HG02623 (cell line): ENCODE measurements at regions not wholly inside any gene's neighbourhood (a gene's known extent, or its start where the extent isn't known, plus 50 kb on each side); places are given as distances from the start of the nearest gene placed in this dataset.

Source experiments
- ATAC-seq: cut with Tn5 transposase; IDR thresholded peaks from one replicate; pipeline ENCODE4 v1.9.1; 2021; ENCODE audit warnings: moderate library complexity; ENCODE audit not compliant: unreplicated experiment

GRCh38 chr11:81470446-81470845 lies 1263.2 kb downstream of the FAM181B start:
- ATAC-seq: no peak

DNA sequence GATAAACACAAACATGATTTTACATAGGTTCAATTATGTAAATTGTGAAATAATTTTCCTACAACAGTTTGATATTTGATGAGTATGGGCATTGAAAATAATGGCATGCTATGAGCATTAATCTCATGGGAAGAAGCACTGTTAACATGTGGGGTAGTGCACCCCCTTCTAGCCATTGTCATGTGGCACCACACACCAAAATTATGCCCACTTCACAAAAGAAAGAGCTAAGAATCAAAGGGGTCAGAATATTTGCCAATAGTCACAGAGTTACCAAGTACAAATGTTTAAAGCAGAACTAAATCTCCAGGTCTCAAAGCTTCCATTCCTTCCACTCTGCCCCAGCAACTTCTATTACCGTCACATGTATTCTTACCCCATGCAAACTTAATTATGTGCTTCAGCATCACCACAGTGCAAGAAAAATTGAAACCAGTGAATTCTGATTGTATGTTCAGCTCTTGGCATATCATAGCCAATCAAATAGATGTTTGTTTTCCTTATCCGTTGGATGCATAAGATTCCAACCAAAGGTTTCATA lies 1273.8 kb downstream of the FAM181B start:
- ATAC-seq: no peak

- no peak for ATAC-seq
These were observed 1284.0 kb downstream of the FAM181B start for GRCh38 chr11:81449588-81450156.

GRCh38 chr11:81444297-81444696 lies 1289.4 kb downstream of the FAM181B start:
- ATAC-seq: no peak

DNA sequence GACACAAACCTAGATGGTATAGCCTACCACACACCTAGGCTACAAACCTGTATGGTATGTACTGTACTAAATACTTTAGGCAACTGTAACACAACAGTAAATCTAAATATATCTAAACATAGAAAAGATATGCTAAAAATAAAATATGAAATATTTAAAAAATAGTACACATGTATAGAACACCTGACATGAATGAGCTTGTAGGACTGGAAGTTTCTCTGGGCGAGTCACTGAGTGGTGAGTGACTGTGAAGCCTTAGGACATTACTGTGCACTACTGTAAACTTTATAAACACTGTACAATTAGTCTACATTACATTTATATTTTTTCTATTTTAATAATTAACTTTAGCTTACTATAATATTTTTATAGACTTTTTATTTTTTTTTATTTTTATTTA lies 1301.3 kb downstream of the FAM181B start:
- no peak for ATAC-seq

GRCh38 chr11:81424822-81425221 lies 1308.8 kb downstream of the FAM181B start:
- ATAC-seq: no peak

DNA sequence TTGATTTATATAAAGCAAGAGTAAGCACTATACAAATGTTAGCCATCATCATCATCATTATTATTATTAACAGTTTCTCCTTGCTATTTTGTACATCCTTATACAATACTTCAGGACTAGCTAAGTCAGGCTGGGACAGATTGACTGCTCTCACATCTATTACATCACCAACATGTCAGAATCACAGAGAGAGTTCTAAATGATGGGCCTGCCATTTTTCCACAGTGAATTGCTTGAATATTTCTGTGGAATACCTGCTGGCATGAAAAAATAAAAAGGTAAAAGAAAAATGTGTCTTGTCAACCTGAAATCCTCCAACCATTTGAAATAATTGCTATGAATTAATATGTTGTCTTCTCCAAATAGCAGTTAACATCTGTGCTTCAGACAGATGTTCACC lies 1311.3 kb downstream of the FAM181B start:
- ATAC-seq: no peak

DNA sequence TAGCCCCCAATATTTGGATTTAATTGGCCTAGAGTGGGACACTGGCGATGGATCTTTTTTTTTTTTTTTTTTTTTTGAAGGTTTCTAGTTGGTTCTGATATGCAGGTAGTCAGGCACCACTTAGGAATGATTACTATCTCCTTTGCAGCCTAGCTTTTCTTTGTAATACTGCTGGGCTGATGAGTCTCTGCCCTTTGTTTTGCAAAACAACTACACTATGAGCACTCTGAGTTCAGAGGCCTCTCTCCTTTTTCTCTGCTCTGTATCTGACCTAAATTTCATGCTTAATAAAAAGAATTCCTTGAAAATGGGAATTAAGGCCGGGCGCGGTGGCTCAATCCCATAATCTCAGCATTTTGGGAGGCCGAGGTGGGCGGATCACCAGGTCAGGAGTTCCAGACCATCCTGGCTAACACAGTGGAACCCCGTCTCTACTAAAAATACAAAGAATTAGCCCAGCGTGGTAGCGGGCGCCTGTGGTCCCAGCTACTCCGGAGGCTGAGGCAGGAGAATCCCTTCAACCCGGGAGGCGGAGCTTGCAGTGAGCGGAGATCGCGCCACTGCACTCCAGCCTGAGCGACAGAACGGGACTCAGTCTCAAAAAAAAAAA lies 1312.3 kb downstream of the FAM181B start:
- no peak for ATAC-seq

DNA sequence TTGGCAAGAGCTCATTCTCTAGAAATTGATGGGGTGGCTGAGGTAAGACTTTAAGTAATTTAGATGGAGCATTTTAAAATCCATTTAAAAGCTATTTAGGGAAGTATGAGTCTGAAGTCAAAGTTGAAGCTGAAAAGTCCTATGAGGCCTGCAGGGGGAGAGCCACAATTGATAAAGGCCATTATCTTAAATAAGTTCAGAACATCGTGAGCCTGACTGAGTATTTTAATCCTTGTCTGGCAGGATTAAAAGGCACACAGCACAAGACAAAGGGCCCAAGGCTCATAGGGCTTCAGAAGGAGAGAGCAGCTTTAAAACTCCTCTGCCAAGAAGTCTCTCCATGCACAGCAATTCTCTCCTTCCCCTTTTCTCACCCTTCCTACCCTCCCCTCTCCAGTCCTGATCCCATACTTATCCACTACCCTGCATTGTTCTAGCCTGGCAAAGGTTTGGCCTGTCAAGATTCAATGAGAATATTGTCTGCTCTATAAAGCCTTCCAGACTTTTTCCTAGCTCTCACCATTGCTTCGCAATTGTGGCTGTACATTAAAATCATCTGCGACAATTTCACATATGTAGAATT lies 1312.9 kb downstream of the FAM181B start:
- no peak for ATAC-seq

DNA sequence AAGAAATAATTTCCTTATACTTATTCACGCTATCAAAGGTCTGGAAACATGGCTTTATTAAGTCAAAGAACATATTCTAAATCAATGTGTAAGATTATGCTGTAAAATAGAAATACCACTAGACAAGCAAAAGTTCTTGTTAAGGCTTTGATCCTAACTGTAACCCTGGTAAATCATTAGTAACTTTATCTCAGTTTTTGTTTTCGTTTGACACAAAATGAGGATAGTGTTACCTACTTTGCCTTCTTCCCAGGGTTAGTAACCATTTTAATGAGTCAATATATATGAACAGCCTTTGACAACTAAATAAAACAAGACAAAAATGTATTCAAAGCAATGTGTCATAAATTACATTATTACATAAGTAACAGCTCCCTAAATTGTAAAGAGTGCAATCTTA lies 1336.3 kb downstream of the FAM181B start:
- ATAC-seq: no peak

DNA sequence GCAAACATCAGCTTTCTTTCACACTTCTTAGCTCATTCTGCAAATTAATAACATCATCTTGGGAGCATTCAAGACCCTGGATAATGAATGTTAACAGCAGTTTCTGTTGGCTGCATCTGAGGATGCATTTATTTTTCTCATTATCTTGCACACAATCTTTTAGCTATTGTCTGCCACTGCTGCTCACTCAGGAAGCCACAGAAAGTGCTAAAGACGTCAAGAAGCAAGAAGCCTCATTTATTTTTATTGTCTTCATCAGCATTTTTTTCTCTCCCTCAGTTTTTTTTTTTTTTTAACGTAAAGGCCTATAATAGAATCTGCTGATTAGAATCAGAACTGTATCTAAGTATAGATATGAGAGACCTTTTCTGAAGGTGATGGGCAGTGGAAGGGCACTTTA lies 1339.4 kb downstream of the FAM181B start:
- no peak for ATAC-seq

- ATAC-seq: no peak
These were observed 1345.3 kb downstream of the FAM181B start for GRCh38 chr11:81388326-81388725.

DNA sequence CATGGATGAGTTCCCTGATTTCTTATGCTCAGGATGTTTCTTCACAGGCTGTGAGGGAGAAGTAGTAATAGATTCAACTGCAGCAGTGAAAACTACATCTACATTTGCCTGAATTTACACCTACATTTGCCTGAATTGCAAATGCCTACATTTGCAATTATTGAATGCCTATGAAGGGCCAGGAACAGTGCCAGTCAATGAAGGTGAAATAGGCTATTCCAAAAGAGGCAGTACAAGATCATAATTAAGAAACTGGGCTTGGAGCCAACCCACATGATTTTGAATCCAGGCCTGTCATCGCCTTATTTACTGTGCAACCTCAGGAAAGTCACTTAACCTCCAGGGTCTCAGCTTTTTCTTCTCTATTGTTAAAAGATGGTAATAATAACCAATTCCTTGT lies 1353.3 kb downstream of the FAM181B start:
- ATAC-seq: no peak

DNA sequence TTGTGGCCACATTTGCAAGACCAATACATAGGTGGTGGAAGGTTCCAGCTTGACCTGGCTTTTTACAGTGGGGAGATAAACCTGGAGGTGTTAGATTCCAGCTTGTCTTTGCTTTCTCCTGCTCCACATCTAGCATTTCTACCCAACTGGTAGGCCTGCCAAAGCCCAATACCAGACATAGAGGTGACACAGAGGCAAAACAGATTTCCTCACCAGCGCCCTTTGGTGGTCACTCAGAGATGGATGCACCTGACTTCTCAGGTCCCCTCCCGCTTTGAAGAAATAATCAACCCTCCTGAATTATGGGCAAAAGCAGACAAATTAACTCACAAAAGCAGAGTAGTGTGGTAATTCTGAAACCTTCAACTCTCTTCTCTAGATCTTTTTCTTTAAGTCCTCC lies 1356.2 kb downstream of the FAM181B start:
- ATAC-seq: no peak

GRCh38 chr11:81373986-81374385 lies 1359.7 kb downstream of the FAM181B start:
- ATAC-seq: no peak

- ATAC-seq: no peak
These were observed 1365.5 kb downstream of the FAM181B start for GRCh38 chr11:81368192-81368591.

DNA sequence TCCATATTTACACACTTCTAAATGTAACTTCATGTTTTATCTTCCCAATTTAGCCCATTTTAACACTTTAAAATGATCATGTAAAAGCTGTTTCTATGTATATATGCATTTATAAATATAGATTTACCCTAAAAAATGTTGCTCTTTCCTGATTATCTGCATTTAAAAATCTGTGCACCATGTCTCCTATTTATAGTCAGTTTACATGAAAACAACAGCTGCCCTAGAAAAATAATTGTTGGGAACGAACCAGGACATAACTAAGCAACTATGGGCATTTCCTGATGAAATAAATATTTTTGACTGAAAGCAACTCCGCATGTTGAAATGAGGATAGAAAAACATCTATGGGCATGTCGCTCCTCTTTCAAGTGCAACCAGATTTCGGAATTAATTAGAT lies 1368.2 kb downstream of the FAM181B start:
- no peak for ATAC-seq

DNA sequence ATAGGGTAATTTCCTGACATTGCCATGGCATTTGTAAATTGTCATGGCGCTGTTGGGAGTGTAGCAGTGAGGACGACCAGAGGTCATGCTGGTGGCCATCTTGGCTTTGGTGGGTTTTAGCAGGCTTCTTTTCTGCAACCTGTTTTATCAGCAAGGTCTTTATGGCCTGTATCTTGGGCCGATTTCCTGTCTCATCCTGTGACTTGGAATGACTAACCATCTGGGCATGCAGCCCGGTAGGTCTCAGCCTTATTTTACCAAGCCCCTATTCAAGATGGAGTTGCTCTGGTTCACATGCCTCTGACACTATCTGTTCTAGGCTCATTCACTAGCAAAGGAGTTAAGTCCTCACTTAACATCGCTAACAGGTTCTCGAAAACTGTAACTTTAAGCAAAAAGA lies 1374.2 kb downstream of the FAM181B start:
- no peak for ATAC-seq

DNA sequence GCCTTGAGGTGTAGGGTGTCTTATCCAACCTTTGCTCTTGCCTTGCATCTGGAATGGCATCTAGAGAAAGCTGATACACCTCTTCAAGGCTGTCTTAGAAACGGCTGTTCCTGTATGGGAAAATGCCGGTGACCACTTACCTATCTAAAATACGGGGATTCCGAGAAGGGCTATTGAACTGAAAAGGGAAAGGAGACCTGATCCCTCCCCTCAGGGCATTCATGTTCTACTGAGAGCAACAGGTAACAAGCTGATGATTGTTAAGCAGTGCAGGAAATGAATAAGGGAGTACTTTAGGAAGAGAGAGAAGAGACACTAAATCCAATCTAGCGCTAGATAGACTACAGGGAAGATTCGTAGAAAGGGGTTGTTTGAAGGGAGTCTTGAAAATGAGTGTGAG lies 1388.1 kb downstream of the FAM181B start:
- no peak for ATAC-seq

GRCh38 chr11:81342966-81343365 lies 1390.7 kb downstream of the FAM181B start:
- no peak for ATAC-seq

GRCh38 chr11:81340225-81340624 lies 1393.4 kb downstream of the FAM181B start:
- no peak for ATAC-seq

- ATAC-seq: no peak
These were observed 1394.1 kb downstream of the FAM181B start for GRCh38 chr11:81339521-81339920.

DNA sequence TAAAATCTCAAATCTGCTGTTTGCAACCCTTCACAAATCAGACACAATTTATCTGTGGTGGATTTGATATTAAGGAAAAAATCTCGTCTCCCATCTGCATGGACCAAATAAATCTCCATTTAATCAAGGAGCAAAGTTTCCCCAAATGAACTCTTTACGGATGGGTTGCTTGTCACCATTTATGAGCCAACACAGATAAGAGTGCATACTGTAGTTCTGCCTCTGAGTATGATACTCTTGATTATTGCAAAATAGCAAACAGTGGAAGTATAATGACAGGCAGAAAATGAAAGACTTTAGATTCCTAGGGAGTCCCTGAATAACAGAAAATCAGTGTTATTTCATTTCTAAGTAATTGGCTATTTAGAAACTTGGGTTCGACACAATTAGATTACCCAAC lies 1395.9 kb downstream of the FAM181B start:
- no peak for ATAC-seq
